ENCODE measurements at regions not wholly inside any gene's neighbourhood (a gene's known extent, or its start where the extent isn't known, plus 50 kb on each side); places are given as distances from the start of the nearest gene placed in this dataset.
"Not testable (repeated sequence)": the region's sequence is repeated elsewhere in the genome, so short reads cannot be mapped to it uniquely, and the experiment has no call there.

- no peaks in the 10 kb centered on the region for H3K27me3 ChIP-seq
- no peak overlapping the region for H3K27ac ChIP-seq
- no peak overlapping the region for H3K4me3 ChIP-seq
- no peak for DNase-seq
- intact Hi-C loops (cut with DNase I) = no loop called here
- no peaks in the 10 kb centered on the region for H3K9me3 ChIP-seq
- no peak for TF ChIP-seq CTCF (IDR thresholded peaks at IDR 0.05)
- no peaks in the 10 kb centered on the region for H3K36me3 ChIP-seq
- no peak for ATAC-seq
- peaks cover 0 to 3% of the 10 kb centered on the region in 2 donors for H3K4me1 ChIP-seq
Measured at GRCh38 chr9:124146031-124146561, 111.7 kb upstream of the NEK6 start.

GRCh38 chr9:124149992-124150391 lies 107.8 kb upstream of the NEK6 start:
- ATAC-seq (no peak), DNase-seq (no peak)
- peaks cover 0 to 3% of the 10 kb centered on the region in 2 donors for H3K4me1 ChIP-seq
- intact Hi-C loops (cut with DNase I) = no loop called here
- no peaks in the 10 kb centered on the region for H3K27me3 ChIP-seq
- H3K36me3 ChIP-seq = no peaks in the 10 kb centered on the region
- no peak for TF ChIP-seq CTCF (IDR thresholded peaks at IDR 0.05)
- no peaks in the 10 kb centered on the region for H3K9me3 ChIP-seq
- no peak overlapping the region for H3K4me3 ChIP-seq
- no peak overlapping the region for H3K27ac ChIP-seq

- ATAC-seq = no peak
- Histone ChIP-seq H3K4me1 (no peaks in the 10 kb centered on the region), H3K27me3 (no peaks in the 10 kb centered on the region), H3K4me3 (no peak overlapping the region), H3K27ac (no peak overlapping the region), H3K9me3 (no peaks in the 10 kb centered on the region), H3K36me3 (no peaks in the 10 kb centered on the region)
- no peak for TF ChIP-seq CTCF (IDR thresholded peaks at IDR 0.05)
- intact Hi-C loops (cut with DNase I) = no loop called here
- DNase-seq = peak in 1 of 4 donors; percentile 13
Measured at GRCh38 chr9:124163760-124164255, 93.9 kb upstream of the NEK6 start.

GRCh38 chr9:124164811-124165210 lies 92.9 kb upstream of the NEK6 start:
- intact Hi-C loops (cut with DNase I) = no loop called here
- H3K27me3 ChIP-seq = no peaks in the 10 kb centered on the region
- H3K36me3 ChIP-seq = no peaks in the 10 kb centered on the region
- no peak overlapping the region for H3K4me3 ChIP-seq
- no peaks in the 10 kb centered on the region for H3K9me3 ChIP-seq
- DNase-seq = no peak
- no peak for TF ChIP-seq CTCF (IDR thresholded peaks at IDR 0.05)
- H3K4me1 ChIP-seq = no peaks in the 10 kb centered on the region
- no peak for ATAC-seq
- H3K27ac ChIP-seq = no peak overlapping the region

GRCh38 chr9:124174433-124174832 lies 83.3 kb upstream of the NEK6 start:
- ATAC-seq (peak; percentile 27), DNase-seq (no peak)
- Histone ChIP-seq H3K27me3 (no peaks in the 10 kb centered on the region), H3K36me3 (no peaks in the 10 kb centered on the region), H3K4me1 (no peaks in the 10 kb centered on the region), H3K4me3 (no peak overlapping the region), H3K9me3 (no peaks in the 10 kb centered on the region), H3K27ac (no peak overlapping the region)
- no peak for TF ChIP-seq CTCF (IDR thresholded peaks at IDR 0.05)
- intact Hi-C loops (cut with DNase I) = no loop called here

GRCh38 chr9:124177522-124177921 lies 80.2 kb upstream of the NEK6 start:
- ATAC-seq; intact Hi-C loops (cut with DNase I); H3K36me3 ChIP-seq: not testable (repeated sequence)

More at GRCh38 chr9:124177522-124177921, 80.2 kb upstream of the NEK6 start:
- not testable (repeated sequence) for DNase-seq, H3K27ac ChIP-seq, H3K9me3 ChIP-seq, H3K4me1 ChIP-seq, H3K4me3 ChIP-seq
- peaks cover 0 to 26% of the 10 kb centered on the region in 2 donors for H3K27me3 ChIP-seq
